ENCODE measurements at regions not wholly inside any gene's neighbourhood (a gene's known extent, or its start where the extent isn't known, plus 50 kb on each side); places are given as distances from the start of the nearest gene placed in this dataset.

- H3K4me3 ChIP-seq = no peak overlapping the region
- intact Hi-C loops (cut with DNase I) = no loop called here
- no peaks in the 10 kb centered on the region for H3K4me1 ChIP-seq
- no peaks in the 10 kb centered on the region for H3K27me3 ChIP-seq
- ATAC-seq (no peak), DNase-seq (no peak)
- H3K9me3 ChIP-seq = no peaks in the 10 kb centered on the region
- WGBS, 4 donors = 52 to 72% (median 65%) methylated on average over 3 of the region's 3 CpGs
- H3K36me3 ChIP-seq = no peaks in the 10 kb centered on the region
- no peak overlapping the region for H3K27ac ChIP-seq
- TF ChIP-seq CTCF (IDR thresholded peaks at IDR 0.05) (no peak), POLR2A (IDR thresholded peaks at IDR 0.05) (no peak)
These were observed 75.8 kb downstream of the MAGEB10 start for GRCh38 chrX:27883468-27884092.

- no peak for TF ChIP-seq POLR2A (IDR thresholded peaks at IDR 0.05)
- no peak for TF ChIP-seq CTCF (IDR thresholded peaks at IDR 0.05)
- H3K9me3 ChIP-seq = no peaks in the 10 kb centered on the region
- DNase-seq = no peak
- no peak for ATAC-seq
- H3K27ac ChIP-seq = no peak overlapping the region
- H3K4me1 ChIP-seq = no peaks in the 10 kb centered on the region
- no peak overlapping the region for H3K4me3 ChIP-seq
- no peaks in the 10 kb centered on the region for H3K27me3 ChIP-seq
- intact Hi-C loops (cut with DNase I) = no loop called here
- 81 to 97% (median 90%) methylated on average over 1 of the region's 1 CpG for WGBS, 4 donors
- no peaks in the 10 kb centered on the region for H3K36me3 ChIP-seq
These were observed 74.9 kb downstream of the MAGEB10 start for GRCh38 chrX:27882695-27883094.

GRCh38 chrX:27878862-27879261 lies 71.1 kb downstream of the MAGEB10 start:
- ATAC-seq = no peak
- TF ChIP-seq CTCF (IDR thresholded peaks at IDR 0.05) (no peak), POLR2A (IDR thresholded peaks at IDR 0.05) (no peak)
- H3K4me1 ChIP-seq = no peaks in the 10 kb centered on the region
- no peaks in the 10 kb centered on the region for H3K9me3 ChIP-seq
- 77 to 93% (median 87%) methylated on average over 1 of the region's 1 CpG for WGBS, 4 donors
- DNase-seq = no peak
- no peak overlapping the region for H3K27ac ChIP-seq
- H3K4me3 ChIP-seq = no peak overlapping the region
- H3K36me3 ChIP-seq = no peaks in the 10 kb centered on the region
- intact Hi-C loops (cut with DNase I) = no loop called here
- no peaks in the 10 kb centered on the region for H3K27me3 ChIP-seq

All from heart left ventricle (tissue), 16 donors.